Fibroblast of peridontal ligament (primary cell): ENCODE measurements at regions not wholly inside any gene's neighbourhood (a gene's known extent, or its start where the extent isn't known, plus 50 kb on each side); places are given as distances from the start of the nearest gene placed in this dataset.

Experiments used
- DNase-seq: peaks from one replicate; pipeline ENCODE4 v3.0.0-alpha.2; 2010; ENCODE audit errors: extremely low read depth

DNA sequence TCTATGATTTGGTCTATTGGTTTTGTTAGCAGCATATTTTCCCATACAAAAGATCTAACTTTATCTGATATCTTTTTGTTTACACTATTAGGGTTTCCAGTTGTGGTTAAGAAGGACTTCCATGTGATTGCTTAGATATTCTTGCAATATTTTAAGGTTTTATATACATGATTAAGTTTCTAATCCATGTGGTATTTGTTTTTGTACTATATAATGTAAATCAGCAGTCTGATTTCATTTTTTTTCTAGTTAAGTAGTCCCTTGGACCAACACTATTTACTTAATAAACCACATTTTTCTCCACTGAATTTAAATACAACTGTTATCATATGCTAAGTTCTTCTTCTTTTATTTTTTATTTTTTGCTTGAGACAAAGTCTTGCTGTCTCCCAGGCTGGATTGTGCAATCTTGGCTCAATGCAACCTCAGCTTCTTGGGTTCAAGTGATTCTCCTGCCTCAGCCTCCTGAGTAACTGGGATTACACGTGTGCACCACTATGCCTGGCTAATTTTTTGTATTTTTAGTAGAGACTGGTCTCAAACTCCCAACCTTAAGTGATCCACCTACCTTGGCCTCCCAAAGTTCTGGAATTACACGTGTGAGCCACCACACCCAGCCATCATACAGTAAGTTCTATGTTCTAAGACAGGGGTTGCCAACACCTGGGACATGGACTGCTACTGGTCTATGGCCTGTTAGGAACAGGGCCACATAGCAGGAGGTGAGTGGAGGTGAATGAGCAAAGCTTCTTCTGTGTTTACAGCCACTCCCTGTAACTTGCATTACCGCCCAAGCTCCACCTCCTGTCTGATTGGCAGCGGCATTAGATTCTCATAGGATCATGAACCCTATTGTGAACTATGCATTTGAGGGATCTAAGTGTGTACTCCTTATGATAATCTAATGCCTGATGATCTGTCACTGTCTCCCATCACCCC, 58.5 kb upstream of the RAB27B start:
- DNase-seq: peak; percentile 31

- peak; percentile 25 for DNase-seq
Measured at GRCh38 chr18:54772056-54772455, 56.2 kb upstream of the RAB27B start.

DNA sequence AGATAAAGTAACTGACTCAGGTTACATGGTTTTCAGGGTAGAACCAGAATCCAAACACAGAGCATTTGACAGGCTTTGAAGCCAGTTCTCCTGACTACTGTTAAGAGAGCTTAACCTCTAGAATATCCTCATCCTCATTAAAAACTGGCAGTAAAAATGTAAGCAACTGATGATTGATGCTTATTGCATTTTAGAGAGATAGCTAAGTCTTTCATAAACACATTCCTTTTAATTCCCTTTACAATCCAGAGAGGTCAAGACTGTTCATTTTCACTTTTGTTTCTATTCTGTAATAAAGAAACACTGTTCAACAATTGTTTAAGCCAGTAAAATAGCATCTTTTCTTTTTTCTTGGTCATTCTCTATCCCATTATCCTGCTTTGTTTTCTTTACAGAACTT, 53.9 kb upstream of the RAB27B start:
- DNase-seq: peak; percentile 75

- DNase-seq: no peak
Measured at GRCh38 chr18:54774981-54775665, 53.2 kb upstream of the RAB27B start.

DNA sequence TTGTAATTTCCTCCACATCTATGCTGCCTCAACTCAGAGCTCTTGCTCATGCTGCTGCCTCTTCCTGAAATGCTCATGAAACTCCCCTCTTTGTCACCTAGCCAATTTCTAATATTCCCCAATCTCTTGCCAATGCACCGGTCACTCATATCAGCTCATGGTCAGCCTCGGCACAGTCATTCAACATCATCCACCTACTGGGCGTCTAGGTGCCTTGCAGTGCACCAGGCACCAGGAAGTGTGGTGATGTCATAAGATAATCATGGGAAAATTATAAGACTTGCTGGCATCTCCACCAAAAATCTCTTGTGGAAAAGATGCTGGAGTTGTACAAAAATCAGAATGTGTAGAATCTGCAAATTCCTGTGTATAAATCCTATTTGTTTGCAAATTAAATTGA, 52.6 kb upstream of the RAB27B start:
- peak; percentile 75 for DNase-seq

GRCh38 chr18:54776282-54776977, 51.8 kb upstream of the RAB27B start:
- DNase-seq: peak; percentile 99

DNA sequence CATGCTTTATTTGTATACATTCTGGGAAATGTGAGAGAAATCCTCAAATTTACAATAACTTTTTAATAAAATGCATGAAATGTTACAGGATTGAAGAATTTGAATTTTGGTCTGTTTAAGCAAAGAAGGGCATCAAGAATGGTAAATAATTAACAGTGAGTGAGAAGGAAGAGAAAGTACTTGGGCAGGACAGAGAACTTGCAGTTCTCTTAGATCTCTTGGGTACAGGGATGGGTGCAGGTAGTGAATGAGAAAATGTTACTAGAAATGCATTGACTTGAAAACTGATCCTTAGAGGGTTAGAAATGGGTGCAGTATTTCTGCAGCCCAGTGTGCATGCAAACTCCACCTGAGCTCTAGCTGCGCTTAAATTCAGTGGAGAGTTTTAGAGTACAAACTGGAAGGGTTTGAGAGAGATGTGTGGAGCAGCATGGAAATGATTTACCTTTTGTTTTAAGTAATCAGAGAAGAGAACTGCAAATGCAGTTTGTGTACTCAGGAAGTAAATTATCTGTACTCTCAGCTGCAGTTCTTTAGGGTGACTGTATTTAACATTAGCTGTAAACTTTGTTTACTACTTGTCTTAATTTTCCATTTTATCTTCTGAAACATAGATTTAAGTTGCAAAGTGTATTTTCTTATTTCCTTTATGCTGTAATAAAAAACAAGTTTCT, 51.0 kb upstream of the RAB27B start:
- no peak for DNase-seq

- DNase-seq: no peak
Measured at GRCh38 chr18:54777989-54778388, 50.3 kb upstream of the RAB27B start.
